Erythroblast (primary cell): ENCODE measurements at regions not wholly inside any gene's neighbourhood (a gene's known extent, or its start where the extent isn't known, plus 50 kb on each side); places are given as distances from the start of the nearest gene placed in this dataset.

Experiments used
- GATA1 ChIP-seq: IDR thresholded peaks from 2 replicates; pipeline ENCODE4 v1.6.1; 2011; ENCODE audit warnings: low read depth, mild to moderate bottlenecking, control low read depth, low read length, moderate library complexity
- POLR2A ChIP-seq: IDR thresholded peaks from 2 replicates; pipeline ENCODE4 v1.6.1; 2011; ENCODE audit warnings: mild to moderate bottlenecking, low read length

DNA sequence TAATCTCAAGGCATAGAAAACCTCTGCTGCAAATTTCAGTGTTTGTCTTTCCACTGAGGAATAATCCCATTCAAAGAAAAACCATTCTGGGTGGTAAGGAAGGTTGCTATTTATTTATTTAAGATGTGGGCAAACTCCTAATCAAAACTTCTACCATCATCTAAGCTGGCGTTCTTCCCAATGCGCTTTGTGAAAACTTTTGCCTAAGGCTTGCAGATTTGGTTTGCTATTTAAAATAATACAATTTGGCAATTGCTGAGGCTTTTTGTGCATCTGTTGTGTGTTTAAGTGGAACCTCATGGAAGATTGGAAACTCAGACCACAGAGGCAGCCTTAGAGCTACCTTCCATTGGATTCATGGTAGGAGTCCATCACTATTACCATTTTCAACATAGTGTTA is 309.0 kb downstream of the BLID start:
- TF ChIP-seq POLR2A (no peak), GATA1 (no peak)
